ENCODE measurements at regions not wholly inside any gene's neighbourhood (a gene's known extent, or its start where the extent isn't known, plus 50 kb on each side); places are given as distances from the start of the nearest gene placed in this dataset.

DNA sequence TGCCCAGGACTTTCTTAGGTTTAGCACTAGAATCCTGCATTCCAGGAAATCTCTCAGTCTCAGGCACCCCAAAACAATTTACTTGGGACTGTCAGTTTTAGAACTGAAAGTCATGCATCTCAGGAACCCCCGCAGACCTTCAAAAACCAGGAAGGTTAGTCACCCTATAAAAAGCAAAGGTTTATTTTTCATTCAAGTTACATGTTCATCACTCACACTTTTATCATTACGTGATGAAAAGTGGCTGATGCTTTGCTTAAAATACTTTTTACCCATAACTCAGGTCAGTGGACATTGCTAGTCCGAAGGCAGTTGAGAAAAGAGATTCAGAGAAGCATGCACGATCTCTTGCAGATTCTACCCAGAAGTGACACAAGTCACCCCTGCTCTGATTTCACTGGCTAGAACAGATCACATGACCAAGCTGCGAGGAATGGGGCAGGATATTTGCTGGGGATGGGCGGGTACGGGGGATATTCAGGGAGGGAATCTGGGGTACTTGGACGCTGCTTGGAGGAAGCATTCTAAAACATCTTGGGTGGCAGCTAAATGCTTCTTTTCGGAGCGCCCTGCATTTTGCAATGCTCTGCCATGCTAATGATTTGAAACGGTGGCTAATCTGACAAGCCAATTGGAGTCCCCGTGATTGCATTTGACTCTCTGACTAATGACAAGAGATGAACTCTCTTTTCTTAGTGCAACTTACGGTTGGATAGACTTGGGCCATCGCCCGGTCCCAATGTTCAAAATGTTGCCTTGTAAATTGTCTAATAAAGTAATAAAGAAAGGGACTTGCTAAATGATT, 110.2 kb downstream of the MIAT start:
- TF ChIP-seq, protein P1, sequence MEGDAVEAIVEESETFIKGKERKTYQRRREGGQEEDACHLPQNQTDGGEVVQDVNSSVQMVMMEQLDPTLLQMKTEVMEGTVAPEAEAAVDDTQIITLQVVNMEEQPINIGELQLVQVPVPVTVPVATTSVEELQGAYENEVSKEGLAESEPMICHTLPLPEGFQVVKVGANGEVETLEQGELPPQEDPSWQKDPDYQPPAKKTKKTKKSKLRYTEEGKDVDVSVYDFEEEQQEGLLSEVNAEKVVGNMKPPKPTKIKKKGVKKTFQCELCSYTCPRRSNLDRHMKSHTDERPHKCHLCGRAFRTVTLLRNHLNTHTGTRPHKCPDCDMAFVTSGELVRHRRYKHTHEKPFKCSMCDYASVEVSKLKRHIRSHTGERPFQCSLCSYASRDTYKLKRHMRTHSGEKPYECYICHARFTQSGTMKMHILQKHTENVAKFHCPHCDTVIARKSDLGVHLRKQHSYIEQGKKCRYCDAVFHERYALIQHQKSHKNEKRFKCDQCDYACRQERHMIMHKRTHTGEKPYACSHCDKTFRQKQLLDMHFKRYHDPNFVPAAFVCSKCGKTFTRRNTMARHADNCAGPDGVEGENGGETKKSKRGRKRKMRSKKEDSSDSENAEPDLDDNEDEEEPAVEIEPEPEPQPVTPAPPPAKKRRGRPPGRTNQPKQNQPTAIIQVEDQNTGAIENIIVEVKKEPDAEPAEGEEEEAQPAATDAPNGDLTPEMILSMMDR (IDR thresholded peaks at IDR 0.05 in 4 of 5, conservative IDR thresholded peaks at IDR 0.05 in 1 of 5) = no peak
- TF ChIP-seq POLR2A (IDR thresholded peaks at IDR 0.05) = no peak

All from gastrocnemius medialis (tissue), 4 donors.